GM12872 (cell line): ENCODE measurements at regions not wholly inside any gene's neighbourhood (a gene's known extent, or its start where the extent isn't known, plus 50 kb on each side); places are given as distances from the start of the nearest gene placed in this dataset.

ENCODE experiments used
- TF ChIP-seq, protein P1 (sequence below): IDR thresholded peaks from 3 replicates; pipeline ENCODE4 v1.5.1; 2011; ENCODE audit warnings: low read depth, mild to moderate bottlenecking, low read length, moderate library complexity; ENCODE audit not compliant: insufficient read depth

DNA sequence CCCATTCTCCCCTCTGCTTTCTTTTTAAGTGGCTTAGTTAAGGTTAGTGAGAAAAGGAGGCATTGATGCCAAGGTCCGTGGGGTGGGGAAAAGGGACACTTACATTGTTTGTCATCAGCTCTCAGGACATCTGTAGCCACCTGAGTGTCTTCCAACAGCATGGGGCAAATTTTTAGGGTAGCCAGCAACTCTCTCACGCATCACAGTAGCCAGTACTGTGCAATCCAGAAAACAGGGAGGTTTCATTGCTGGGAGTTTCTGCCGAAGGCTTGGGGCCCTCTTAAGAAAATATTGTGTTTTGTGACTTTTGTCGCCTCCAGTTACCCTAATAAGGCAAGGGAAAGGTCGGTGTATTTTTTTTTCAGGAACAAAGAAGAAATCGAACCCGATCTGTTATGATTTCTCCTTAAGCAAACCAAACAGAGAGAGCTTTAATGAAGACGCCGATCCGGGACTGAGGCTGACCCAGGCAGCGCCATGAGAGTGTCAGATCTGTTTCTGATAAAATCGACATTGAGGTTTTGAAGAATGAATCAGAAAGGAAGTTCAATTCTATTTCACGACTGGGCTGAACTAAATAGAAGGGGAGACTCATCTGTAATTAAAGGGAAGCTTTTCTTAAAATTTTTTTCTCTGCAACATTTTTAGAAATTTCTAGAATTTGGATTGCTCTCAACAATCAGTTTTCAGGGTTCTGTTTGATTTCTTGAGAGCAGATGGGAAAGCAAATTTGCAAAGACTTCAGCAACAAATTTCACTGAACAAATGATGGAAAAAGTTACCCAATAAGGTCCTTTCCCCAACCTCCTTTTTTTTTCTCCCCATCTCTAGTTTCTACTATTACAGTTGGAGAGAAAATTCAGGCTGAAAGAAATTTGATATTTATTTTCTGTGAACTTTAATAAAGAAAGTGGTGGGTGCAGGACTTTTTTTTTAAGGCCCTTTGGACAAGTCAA is 144.7 kb upstream of the IRX3 start:
- TF ChIP-seq, protein P1, sequence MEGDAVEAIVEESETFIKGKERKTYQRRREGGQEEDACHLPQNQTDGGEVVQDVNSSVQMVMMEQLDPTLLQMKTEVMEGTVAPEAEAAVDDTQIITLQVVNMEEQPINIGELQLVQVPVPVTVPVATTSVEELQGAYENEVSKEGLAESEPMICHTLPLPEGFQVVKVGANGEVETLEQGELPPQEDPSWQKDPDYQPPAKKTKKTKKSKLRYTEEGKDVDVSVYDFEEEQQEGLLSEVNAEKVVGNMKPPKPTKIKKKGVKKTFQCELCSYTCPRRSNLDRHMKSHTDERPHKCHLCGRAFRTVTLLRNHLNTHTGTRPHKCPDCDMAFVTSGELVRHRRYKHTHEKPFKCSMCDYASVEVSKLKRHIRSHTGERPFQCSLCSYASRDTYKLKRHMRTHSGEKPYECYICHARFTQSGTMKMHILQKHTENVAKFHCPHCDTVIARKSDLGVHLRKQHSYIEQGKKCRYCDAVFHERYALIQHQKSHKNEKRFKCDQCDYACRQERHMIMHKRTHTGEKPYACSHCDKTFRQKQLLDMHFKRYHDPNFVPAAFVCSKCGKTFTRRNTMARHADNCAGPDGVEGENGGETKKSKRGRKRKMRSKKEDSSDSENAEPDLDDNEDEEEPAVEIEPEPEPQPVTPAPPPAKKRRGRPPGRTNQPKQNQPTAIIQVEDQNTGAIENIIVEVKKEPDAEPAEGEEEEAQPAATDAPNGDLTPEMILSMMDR = no peak

- TF ChIP-seq, protein P1 = no peak
These were observed 144.0 kb upstream of the IRX3 start for GRCh38 chr16:54430491-54431030.

- TF ChIP-seq, protein P1 = no peak
These were observed 142.4 kb upstream of the IRX3 start for GRCh38 chr16:54429029-54429428.

DNA sequence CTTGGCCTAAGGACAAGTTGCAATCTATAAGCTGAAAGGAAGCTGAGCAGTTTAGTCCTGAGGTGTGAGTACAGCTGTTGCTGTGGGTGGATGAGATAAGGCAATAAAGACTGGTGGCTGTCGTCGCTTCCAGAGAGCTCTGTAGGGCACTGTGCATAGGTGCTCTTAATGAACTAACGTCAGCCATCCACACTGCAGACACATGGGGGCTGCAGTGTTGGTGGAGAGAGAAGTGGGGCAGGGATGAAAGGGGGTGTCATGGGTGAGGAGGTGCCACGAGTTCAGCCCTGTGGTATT is 139.9 kb upstream of the IRX3 start:
- TF ChIP-seq, protein P1 = no peak

GRCh38 chr16:54425681-54426552 is 139.3 kb upstream of the IRX3 start:
- TF ChIP-seq, protein P1 = no peak

DNA sequence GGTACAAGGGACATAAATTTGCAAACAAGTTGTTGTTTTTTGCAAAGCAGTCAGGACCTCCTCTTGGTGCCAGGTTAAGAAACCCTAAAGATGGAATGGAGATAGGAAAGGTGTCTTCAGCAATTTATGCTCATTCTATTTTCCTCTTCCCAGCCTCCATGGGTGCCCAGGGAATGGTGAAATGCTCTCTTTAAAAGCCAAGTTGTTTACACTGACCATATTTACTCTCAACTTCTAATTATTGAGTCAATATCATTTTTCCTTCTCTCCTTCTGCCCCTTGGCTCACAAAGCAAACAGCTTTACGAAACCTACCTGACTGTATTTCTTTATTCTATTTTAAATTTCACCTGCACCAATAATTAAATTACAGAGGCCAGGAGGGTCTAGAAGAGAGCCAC is 138.5 kb upstream of the IRX3 start:
- TF ChIP-seq, protein P1 = no peak

DNA sequence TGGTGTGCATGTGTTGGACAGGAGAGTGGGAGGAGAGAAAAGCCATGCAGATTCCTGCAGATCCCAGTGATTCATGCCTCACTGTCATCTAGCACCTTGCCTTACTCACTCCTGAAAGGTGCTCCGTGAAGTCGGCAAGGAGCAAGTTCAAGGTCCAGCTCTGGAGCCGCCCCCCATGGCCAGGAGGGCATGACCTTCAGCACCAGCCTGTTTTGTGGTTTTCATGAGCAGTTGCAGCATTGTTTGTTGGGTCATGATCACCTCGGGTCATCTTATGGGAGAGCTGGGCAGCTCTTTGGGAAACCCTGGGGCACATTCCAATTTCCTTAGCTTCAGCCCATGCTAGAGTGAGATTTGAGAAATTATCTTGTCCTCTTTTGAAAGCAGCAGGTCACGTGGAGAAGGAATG is 137.5 kb upstream of the IRX3 start:
- TF ChIP-seq, protein P1 = no peak
